K562 (cell line): ENCODE measurements at regions not wholly inside any gene's neighbourhood (a gene's known extent, or its start where the extent isn't known, plus 50 kb on each side); places are given as distances from the start of the nearest gene placed in this dataset.
A peak's percentile ranks its signal among the peaks of the same experiment; 100 is the strongest.

Experiments
- FIP1L1 ChIP-seq: fragments of 200-400 bp; formaldehyde crosslinking; IDR thresholded peaks from 2 replicates; pipeline ENCODE4 v1.6.1; 2018; ENCODE audit warnings: mild to moderate bottlenecking, low read depth, low read length; ENCODE audit not compliant: poor library complexity, severe bottlenecking
- FOS ChIP-seq: IDR thresholded peaks from 3 replicates; pipeline ENCODE4 v1.6.1; 2011; ENCODE audit not compliant: insufficient read length; ENCODE audit errors: extremely low read depth
- L3MBTL2 ChIP-seq: fragments of 450-650 bp; IDR thresholded peaks from 2 replicates; pipeline ENCODE4 v1.6.1; 2016; ENCODE audit warnings: mild to moderate bottlenecking, moderate library complexity
- MNT ChIP-seq, 2 experiments: fragments of 450-650 bp; conservative IDR thresholded peaks; 2 replicates each; pipeline ENCODE4 v1.6.1; 2017; ENCODE audit warnings: mild to moderate bottlenecking in 2 of 2, moderate library complexity in 2 of 2
- NCOA6 ChIP-seq: fragments of 450-650 bp; IDR thresholded peaks from 2 replicates; pipeline ENCODE4 v1.6.1; 2017; ENCODE audit warnings: mild to moderate bottlenecking
- PREB ChIP-seq: sonication (generic); formaldehyde crosslinking; IDR thresholded peaks from 2 replicates; pipeline ENCODE4 v1.8.1; 2023; ENCODE audit warnings: mild to moderate bottlenecking, missing genetic modification reagents
- ZC3H8 ChIP-seq: fragments of 450-650 bp; IDR thresholded peaks from 2 replicates; pipeline ENCODE4 v1.6.1; 2017
- TF ChIP-seq, protein P1 (sequence below), 2 experiments: IDR thresholded peaks in 1 of 2; conservative IDR thresholded peaks in 1 of 2; 2 replicates each; pipeline ENCODE4 v1.6.1; 2016; ENCODE audit warnings: low read depth in 2 of 2, mild to moderate bottlenecking in 1 of 2, missing compliant biosample characterization in 1 of 2, missing genetic modification characterization in 1 of 2, moderate library complexity in 1 of 2
- TF ChIP-seq, protein P2 (sequence below): sonication (generic); formaldehyde crosslinking; IDR thresholded peaks from 2 replicates; pipeline ENCODE4 v1.5.0; 2020; ENCODE audit warnings: missing genetic modification reagents
- TF ChIP-seq, protein P3 (sequence below), 2 experiments: fragments of 450-650 bp in 1 of 2; sonication (generic) in 1 of 2; formaldehyde crosslinking; conservative IDR thresholded peaks; 2 replicates each; pipeline versions ENCODE4 v1.4.0 to v1.8.1; 2020 to 2022; ENCODE audit warnings: mild to moderate bottlenecking in 1 of 2, missing genetic modification reagents in 1 of 2
- TF ChIP-seq, protein P4 (sequence below): fragments of 250-450 bp; sonication (Bioruptor Pico); IDR thresholded peaks from 2 replicates; pipeline ENCODE4 v1.5.0; 2020; ENCODE audit warnings: mild to moderate bottlenecking, borderline replicate concordance

DNA sequence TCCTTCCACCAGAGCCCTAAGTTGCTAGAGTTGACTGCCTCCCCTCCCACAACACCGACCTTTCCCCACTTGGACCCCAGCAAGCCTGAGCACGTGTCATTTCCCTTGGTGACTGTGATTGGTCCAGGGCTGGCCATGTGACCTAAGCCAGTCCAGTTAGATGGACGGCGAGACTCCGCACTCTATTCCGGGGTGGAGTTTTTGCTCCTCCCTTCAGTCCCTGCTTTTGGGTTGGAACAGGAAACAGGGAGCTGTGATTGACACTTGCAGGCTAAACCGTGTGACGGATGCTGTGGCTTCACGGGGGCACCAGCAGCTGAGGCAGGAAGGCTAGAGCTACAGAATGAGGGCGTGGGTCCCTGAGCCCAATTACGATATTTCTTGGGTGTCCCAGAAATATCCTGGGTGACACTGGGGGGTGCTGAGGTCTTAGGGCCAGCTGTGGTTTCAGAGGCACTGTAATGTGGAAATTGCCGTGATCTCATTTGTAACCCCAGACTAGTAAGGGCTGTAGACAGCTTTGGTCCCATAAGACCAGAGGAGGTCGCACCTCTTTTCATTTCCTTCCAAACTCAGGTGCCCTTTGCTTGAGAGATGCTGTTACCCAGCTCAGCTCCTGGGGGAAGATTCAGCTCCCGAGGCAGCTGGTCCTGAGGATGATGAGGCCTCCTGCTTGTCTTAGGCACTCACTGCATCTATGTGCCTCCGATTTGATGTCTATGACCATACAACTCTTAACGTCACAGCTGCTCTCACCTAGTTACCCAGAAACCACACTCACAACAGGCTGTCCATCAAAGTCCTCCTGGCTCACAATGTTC, 102.7 kb upstream of the NPTX2 start (continued):
- TF ChIP-seq, protein P1, sequence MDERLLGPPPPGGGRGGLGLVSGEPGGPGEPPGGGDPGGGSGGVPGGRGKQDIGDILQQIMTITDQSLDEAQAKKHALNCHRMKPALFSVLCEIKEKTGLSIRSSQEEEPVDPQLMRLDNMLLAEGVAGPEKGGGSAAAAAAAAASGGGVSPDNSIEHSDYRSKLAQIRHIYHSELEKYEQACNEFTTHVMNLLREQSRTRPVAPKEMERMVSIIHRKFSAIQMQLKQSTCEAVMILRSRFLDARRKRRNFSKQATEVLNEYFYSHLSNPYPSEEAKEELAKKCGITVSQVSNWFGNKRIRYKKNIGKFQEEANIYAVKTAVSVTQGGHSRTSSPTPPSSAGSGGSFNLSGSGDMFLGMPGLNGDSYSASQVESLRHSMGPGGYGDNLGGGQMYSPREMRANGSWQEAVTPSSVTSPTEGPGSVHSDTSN (CRISPR knock-in tag; IDR thresholded peaks at IDR 0.05; ENCODE audit: low read depth), result no peak
- TF ChIP-seq, protein P1 (tag; conservative IDR thresholded peaks at IDR 0.05; ENCODE audit: low read depth), result peak; percentile 46
- TF ChIP-seq ZC3H8, result no peak
- TF ChIP-seq, protein P2, sequence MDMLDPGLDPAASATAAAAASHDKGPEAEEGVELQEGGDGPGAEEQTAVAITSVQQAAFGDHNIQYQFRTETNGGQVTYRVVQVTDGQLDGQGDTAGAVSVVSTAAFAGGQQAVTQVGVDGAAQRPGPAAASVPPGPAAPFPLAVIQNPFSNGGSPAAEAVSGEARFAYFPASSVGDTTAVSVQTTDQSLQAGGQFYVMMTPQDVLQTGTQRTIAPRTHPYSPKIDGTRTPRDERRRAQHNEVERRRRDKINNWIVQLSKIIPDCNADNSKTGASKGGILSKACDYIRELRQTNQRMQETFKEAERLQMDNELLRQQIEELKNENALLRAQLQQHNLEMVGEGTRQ (CRISPR knock-in tag), result peak; percentile 96
- peak; percentile 32 for TF ChIP-seq FOS
- peak; percentile 91 for TF ChIP-seq L3MBTL2
- TF ChIP-seq, protein P3, sequence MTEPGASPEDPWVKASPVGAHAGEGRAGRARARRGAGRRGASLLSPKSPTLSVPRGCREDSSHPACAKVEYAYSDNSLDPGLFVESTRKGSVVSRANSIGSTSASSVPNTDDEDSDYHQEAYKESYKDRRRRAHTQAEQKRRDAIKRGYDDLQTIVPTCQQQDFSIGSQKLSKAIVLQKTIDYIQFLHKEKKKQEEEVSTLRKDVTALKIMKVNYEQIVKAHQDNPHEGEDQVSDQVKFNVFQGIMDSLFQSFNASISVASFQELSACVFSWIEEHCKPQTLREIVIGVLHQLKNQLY (CRISPR knock-in tag; conservative IDR thresholded peaks at IDR 0.05), result no peak
- TF ChIP-seq PREB, result no peak
- TF ChIP-seq, protein P4, sequence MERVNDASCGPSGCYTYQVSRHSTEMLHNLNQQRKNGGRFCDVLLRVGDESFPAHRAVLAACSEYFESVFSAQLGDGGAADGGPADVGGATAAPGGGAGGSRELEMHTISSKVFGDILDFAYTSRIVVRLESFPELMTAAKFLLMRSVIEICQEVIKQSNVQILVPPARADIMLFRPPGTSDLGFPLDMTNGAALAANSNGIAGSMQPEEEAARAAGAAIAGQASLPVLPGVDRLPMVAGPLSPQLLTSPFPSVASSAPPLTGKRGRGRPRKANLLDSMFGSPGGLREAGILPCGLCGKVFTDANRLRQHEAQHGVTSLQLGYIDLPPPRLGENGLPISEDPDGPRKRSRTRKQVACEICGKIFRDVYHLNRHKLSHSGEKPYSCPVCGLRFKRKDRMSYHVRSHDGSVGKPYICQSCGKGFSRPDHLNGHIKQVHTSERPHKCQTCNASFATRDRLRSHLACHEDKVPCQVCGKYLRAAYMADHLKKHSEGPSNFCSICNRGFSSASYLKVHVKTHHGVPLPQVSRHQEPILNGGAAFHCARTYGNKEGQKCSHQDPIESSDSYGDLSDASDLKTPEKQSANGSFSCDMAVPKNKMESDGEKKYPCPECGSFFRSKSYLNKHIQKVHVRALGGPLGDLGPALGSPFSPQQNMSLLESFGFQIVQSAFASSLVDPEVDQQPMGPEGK (CRISPR knock-in tag), result no peak
- TF ChIP-seq MNT (conservative IDR thresholded peaks at IDR 0.05), result 0 out of 4 replicates have a peak, but pooled peaks of 1 of the 2 experiments have one; percentile 25
- TF ChIP-seq NCOA6, result no peak
- no peak for TF ChIP-seq FIP1L1
